ENCODE measurements at regions not wholly inside any gene's neighbourhood (a gene's known extent, or its start where the extent isn't known, plus 50 kb on each side); places are given as distances from the start of the nearest gene placed in this dataset.

DNA sequence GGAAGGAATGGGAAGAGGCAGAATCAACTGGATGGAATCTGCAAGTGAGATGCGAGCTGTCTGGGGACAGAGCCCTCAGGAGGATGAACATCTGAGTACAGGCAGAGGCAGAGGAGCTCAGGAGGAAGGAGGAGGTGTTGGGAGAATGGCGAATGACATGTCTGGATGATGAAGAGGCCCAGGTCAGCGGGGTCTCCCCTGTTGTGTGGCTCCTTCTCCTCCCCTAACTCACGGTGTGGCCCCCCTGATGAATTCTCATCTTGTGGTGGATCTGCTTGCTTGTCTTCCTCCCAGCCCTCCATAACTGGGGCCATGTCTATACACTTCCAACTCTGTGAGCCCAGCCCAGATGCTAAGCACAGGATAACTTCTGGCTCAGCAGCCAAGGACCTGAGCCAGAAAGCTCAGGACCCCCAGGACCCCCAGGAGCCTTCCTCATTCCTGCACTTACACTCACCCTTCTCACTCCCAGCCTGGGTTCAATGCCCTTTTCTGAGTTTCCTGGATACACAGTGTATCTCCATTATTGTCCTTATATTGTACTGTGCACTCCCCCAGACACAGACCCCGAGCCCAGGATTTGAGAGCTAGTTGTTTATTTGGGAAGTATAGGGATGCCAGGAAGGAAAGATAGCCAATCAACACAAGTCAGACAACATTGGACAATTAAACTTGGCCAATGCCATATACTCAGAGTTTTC, 678.6 kb upstream of the HS6ST1 start (continued):
- TF ChIP-seq AFF4 (CRISPR knock-in tag; IDR thresholded peaks at IDR 0.05; ENCODE audit: borderline replicate concordance) (no peak), ZNF671 (CRISPR knock-in tag; IDR thresholded peaks at IDR 0.05) (no peak), PRDM15 (CRISPR knock-in tag; IDR thresholded peaks at IDR 0.05) (no peak), SOX15 (CRISPR knock-in tag; IDR thresholded peaks at IDR 0.05) (no peak)

DNA sequence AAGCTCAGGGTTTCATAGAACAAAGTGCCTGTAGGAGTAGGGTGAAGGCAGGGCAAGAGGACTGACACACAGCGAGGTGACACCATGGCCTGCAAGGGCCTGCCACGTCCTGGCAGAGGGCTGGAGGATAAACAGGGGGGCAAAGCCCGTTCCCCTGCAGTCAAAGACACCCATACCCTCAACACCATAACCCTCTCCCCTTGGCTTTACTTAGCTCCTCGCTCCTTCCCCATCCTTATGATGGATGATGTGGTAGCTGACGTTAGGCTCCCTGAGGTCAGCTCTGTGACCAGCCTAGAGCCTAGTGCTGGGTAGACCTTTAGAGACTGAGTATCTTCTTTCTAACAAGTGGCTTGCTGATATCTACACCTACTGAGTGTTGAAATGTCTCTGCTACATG, 683.3 kb upstream of the HS6ST1 start:
- Mint-ChIP-seq H3K27ac (no peak overlapping the region), H3K9me3 (peaks cover 19% of the 10 kb centered on the region), H3K4me1 (no peaks in the 10 kb centered on the region), H3K27me3 (ENCODE audit: low read depth) (no peaks in the 10 kb centered on the region; the same call in 1 of the 2 replicates), H3K36me3 (no peaks in the 10 kb centered on the region), H3K4me3 (no peak overlapping the region)
- CTCF ChIA-PET: no interaction called here
- no peak for ATAC-seq
- no peak for DNase-seq (ENCODE audit: low spot score)
- POLR2A ChIA-PET: no interaction called here
- no peak for TF ChIP-seq SOX15 (CRISPR knock-in tag; IDR thresholded peaks at IDR 0.05)
- TF ChIP-seq KAT7 (CRISPR knock-in tag; IDR thresholded peaks at IDR 0.05; ENCODE audit: borderline replicate concordance): no peak
- TF ChIP-seq, protein P1, sequence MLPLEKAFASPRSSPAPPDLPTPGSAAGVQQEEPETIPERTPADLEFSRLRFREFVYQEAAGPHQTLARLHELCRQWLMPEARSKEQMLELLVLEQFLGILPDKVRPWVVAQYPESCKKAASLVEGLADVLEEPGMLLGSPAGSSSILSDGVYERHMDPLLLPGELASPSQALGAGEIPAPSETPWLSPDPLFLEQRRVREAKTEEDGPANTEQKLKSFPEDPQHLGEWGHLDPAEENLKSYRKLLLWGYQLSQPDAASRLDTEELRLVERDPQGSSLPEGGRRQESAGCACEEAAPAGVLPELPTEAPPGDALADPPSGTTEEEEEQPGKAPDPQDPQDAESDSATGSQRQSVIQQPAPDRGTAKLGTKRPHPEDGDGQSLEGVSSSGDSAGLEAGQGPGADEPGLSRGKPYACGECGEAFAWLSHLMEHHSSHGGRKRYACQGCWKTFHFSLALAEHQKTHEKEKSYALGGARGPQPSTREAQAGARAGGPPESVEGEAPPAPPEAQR (CRISPR knock-in tag; IDR thresholded peaks at IDR 0.05): no peak
- TF ChIP-seq ZNF423 (CRISPR knock-in tag; IDR thresholded peaks at IDR 0.05): no peak
- no peak for TF ChIP-seq ZNF416 (CRISPR knock-in tag; IDR thresholded peaks at IDR 0.05)
- TF ChIP-seq, protein P2, sequence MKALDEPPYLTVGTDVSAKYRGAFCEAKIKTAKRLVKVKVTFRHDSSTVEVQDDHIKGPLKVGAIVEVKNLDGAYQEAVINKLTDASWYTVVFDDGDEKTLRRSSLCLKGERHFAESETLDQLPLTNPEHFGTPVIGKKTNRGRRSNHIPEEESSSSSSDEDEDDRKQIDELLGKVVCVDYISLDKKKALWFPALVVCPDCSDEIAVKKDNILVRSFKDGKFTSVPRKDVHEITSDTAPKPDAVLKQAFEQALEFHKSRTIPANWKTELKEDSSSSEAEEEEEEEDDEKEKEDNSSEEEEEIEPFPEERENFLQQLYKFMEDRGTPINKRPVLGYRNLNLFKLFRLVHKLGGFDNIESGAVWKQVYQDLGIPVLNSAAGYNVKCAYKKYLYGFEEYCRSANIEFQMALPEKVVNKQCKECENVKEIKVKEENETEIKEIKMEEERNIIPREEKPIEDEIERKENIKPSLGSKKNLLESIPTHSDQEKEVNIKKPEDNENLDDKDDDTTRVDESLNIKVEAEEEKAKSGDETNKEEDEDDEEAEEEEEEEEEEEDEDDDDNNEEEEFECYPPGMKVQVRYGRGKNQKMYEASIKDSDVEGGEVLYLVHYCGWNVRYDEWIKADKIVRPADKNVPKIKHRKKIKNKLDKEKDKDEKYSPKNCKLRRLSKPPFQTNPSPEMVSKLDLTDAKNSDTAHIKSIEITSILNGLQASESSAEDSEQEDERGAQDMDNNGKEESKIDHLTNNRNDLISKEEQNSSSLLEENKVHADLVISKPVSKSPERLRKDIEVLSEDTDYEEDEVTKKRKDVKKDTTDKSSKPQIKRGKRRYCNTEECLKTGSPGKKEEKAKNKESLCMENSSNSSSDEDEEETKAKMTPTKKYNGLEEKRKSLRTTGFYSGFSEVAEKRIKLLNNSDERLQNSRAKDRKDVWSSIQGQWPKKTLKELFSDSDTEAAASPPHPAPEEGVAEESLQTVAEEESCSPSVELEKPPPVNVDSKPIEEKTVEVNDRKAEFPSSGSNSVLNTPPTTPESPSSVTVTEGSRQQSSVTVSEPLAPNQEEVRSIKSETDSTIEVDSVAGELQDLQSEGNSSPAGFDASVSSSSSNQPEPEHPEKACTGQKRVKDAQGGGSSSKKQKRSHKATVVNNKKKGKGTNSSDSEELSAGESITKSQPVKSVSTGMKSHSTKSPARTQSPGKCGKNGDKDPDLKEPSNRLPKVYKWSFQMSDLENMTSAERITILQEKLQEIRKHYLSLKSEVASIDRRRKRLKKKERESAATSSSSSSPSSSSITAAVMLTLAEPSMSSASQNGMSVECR (CRISPR knock-in tag; IDR thresholded peaks at IDR 0.05; ENCODE audit: borderline replicate concordance): no peak
- TF ChIP-seq, protein P3, sequence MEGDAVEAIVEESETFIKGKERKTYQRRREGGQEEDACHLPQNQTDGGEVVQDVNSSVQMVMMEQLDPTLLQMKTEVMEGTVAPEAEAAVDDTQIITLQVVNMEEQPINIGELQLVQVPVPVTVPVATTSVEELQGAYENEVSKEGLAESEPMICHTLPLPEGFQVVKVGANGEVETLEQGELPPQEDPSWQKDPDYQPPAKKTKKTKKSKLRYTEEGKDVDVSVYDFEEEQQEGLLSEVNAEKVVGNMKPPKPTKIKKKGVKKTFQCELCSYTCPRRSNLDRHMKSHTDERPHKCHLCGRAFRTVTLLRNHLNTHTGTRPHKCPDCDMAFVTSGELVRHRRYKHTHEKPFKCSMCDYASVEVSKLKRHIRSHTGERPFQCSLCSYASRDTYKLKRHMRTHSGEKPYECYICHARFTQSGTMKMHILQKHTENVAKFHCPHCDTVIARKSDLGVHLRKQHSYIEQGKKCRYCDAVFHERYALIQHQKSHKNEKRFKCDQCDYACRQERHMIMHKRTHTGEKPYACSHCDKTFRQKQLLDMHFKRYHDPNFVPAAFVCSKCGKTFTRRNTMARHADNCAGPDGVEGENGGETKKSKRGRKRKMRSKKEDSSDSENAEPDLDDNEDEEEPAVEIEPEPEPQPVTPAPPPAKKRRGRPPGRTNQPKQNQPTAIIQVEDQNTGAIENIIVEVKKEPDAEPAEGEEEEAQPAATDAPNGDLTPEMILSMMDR (IDR thresholded peaks at IDR 0.05): no peak
- TF ChIP-seq TEAD4 (CRISPR knock-in tag; IDR thresholded peaks at IDR 0.05): no peak
- no peak for TF ChIP-seq GRHL2 (CRISPR knock-in tag; IDR thresholded peaks at IDR 0.05; ENCODE audit: insufficient replicate concordance, severe bottlenecking)
- TF ChIP-seq NFE2L1 (CRISPR knock-in tag; IDR thresholded peaks at IDR 0.05): no peak
- no peak for TF ChIP-seq ELF4 (CRISPR knock-in tag; IDR thresholded peaks at IDR 0.05; ENCODE audit: low read depth)
- no peak for TF ChIP-seq NR3C1 (CRISPR knock-in tag; conservative IDR thresholded peaks at IDR 0.05; ENCODE audit: low read depth)
- no peak for TF ChIP-seq JUN (CRISPR knock-in tag; IDR thresholded peaks at IDR 0.05)
- TF ChIP-seq, protein P4, sequence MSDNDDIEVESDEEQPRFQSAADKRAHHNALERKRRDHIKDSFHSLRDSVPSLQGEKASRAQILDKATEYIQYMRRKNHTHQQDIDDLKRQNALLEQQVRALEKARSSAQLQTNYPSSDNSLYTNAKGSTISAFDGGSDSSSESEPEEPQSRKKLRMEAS (CRISPR knock-in tag; IDR thresholded peaks at IDR 0.05): no peak
- no peak for TF ChIP-seq ZNF671 (CRISPR knock-in tag; IDR thresholded peaks at IDR 0.05)
- no peak for TF ChIP-seq SMAD4 (CRISPR knock-in tag; IDR thresholded peaks at IDR 0.05)
- no peak for TF ChIP-seq PREB (CRISPR knock-in tag; IDR thresholded peaks at IDR 0.05; ENCODE audit: borderline replicate concordance)
